Right atrium auricular region (tissue), 2 donors: ENCODE measurements at regions not wholly inside any gene's neighbourhood (a gene's known extent, or its start where the extent isn't known, plus 50 kb on each side); places are given as distances from the start of the nearest gene placed in this dataset.
A peak's percentile ranks its signal among the peaks of the same experiment; 100 is the strongest.

Source experiments
- DNase-seq: peaks from one replicate; pipeline ENCODE4 v3.0.0-alpha.2; 2019; ENCODE audit warnings: low spot score
- H3K27ac ChIP-seq, 2 donors: fragments of 200-600 bp; sonication (generic); 1 replicate in 1 of 2; 2 replicates in 1 of 2; pipeline ENCODE4 v1.5.1; 2016 to 2019
- H3K27me3 ChIP-seq, 2 donors: fragments of 200-600 bp; sonication (generic); one replicate each; pipeline versions ENCODE4 v1.5.1 to v1.6.0; 2017 to 2019
- H3K36me3 ChIP-seq: fragments of 200-600 bp; sonication (generic); one replicate; pipeline ENCODE4 v1.5.1; 2016
- H3K4me1 ChIP-seq, 2 donors: fragments of 200-600 bp; sonication (generic); one replicate each; pipeline versions ENCODE4 v1.5.1 to v1.6.0; 2017 to 2019
- H3K4me3 ChIP-seq, 2 donors: fragments of 200-600 bp; sonication (generic); 1 replicate in 1 of 2; 2 replicates in 1 of 2; pipeline ENCODE4 v1.5.1; 2017 to 2019; ENCODE audit warnings: mild to moderate bottlenecking in 1 of 2, moderate library complexity in 1 of 2
- H3K9me3 ChIP-seq, 2 donors: fragments of 200-600 bp; sonication (generic); one replicate each; pipeline ENCODE4 v1.5.1; 2019
- TF ChIP-seq, protein P1 (sequence below), 2 donors: fragments of 200-600 bp; sonication (generic); IDR thresholded peaks; one replicate each; pipeline ENCODE4 v1.5.1; 2019; ENCODE audit warnings: antibody characterized with exemption in 2 of 2

DNA sequence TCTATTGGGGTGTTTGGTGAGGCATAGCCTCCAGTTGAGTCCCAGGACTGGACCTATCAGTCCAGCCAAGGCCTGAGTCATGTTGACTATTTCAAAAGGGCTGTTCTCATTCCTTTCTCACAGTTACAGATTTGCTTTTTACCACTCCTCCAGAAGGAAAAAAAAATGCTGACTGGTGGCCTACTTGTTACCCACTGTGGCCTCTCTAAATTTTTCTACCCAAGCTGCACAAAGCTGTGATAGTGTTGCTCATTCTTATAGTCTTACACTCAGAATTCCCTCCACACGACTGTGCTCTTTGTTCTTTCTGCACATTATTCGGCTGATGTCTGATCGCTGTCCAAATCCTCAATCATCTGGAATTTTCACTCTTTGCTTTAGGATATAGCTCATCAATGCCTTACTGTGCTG, 1142.2 kb downstream of the IGSF11 start:
- no peak for DNase-seq
- Histone ChIP-seq H3K36me3 (no peaks in the 10 kb centered on the region), H3K4me3 (no peak overlapping the region), H3K27ac (no peak overlapping the region), H3K4me1 (no peaks in the 10 kb centered on the region), H3K27me3 (no peaks in the 10 kb centered on the region), H3K9me3 (peaks cover 0 to 10% of the 10 kb centered on the region in 2 donors)
- TF ChIP-seq, protein P1, sequence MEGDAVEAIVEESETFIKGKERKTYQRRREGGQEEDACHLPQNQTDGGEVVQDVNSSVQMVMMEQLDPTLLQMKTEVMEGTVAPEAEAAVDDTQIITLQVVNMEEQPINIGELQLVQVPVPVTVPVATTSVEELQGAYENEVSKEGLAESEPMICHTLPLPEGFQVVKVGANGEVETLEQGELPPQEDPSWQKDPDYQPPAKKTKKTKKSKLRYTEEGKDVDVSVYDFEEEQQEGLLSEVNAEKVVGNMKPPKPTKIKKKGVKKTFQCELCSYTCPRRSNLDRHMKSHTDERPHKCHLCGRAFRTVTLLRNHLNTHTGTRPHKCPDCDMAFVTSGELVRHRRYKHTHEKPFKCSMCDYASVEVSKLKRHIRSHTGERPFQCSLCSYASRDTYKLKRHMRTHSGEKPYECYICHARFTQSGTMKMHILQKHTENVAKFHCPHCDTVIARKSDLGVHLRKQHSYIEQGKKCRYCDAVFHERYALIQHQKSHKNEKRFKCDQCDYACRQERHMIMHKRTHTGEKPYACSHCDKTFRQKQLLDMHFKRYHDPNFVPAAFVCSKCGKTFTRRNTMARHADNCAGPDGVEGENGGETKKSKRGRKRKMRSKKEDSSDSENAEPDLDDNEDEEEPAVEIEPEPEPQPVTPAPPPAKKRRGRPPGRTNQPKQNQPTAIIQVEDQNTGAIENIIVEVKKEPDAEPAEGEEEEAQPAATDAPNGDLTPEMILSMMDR (IDR thresholded peaks at IDR 0.05), result no peak

DNA sequence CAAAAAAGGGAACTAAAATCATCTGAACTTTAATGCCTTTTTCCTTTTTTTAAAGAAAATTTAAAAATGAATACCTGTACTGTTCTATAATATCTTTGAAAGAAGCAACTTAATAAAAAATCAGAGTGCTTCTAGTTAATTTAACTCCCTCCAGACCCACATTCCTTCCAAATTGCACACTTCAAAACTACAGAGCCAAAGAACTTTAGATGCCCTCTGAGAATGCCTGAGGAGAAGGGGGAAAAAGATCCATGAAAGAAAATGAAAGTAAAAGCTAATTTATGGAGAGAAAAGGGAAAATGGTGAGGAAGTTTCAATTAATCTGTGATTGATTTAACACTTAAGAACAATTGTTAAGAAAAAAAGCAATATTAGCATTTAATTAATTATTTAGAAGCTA, 1141.6 kb downstream of the IGSF11 start:
- no peaks in the 10 kb centered on the region for H3K36me3 ChIP-seq
- no peak for DNase-seq
- H3K4me1 ChIP-seq, result no peaks in the 10 kb centered on the region
- peaks cover 0 to 16% of the 10 kb centered on the region in 2 donors for H3K9me3 ChIP-seq
- no peaks in the 10 kb centered on the region for H3K27me3 ChIP-seq
- H3K27ac ChIP-seq, result no peak overlapping the region
- no peak overlapping the region for H3K4me3 ChIP-seq
- TF ChIP-seq, protein P1 (IDR thresholded peaks at IDR 0.05), result no peak

DNA sequence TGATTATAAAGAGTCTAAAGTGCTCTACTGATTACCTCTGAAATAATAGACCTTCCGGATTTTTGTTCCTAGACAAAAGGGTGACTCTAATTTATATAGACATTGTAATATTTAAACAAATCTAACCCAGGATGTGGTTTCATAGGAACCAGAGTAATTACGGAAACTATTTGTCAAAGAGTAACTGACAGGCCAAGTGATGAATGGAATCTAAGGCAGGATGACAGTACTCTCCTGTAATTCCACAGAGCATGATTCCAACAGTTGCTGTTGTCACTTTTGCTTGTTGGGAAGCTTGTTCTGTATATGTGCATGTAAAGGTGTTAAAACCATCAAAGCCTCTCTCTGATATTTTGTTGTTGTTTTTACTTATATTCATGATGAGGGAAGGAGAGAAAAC, 1141.0 kb downstream of the IGSF11 start:
- H3K9me3 ChIP-seq, result peaks cover 0 to 18% of the 10 kb centered on the region in 2 donors

DNA sequence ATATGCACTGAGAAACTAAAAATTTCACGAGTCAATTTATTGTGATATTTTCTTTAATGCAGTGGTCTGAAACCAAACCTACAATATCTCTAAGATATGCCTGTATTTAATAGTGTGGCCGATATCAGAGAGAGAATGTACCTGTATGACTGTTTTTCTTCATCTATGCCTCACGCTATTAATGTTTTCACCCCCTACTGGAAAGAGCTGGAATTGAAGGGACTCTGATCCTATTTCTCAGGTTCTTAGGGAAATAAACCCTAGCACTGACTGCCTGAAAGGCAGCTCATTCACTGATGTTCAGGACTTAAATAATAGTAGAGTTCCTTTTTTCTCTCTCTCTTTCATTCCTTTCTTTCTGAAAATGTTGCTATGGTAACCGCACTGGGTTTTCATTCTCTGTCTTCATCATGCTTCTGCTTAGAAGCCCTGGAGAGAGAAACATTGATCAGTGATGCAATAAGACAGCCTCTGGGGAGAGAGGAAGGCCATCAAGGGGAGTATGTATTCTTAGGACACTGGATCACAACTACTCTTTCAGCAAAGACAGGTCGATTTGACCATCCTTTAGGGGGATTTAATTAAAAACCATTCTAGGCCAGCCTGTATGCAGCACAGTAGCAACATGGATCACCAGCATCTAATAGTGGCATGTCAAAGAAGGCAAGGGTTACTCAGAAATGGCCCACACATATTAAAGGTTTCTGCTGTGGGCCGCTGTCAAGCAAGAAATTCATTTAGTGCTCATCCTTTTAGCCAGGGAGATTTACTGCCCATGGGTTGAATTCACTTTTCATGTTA, 1135.7 kb downstream of the IGSF11 start:
- H3K27ac ChIP-seq, result no peak overlapping the region
- DNase-seq, result no peak
- no peak overlapping the region for H3K4me3 ChIP-seq
- TF ChIP-seq, protein P1 (IDR thresholded peaks at IDR 0.05), result peak in 1 of 2 donors; percentile 12
- no peaks in the 10 kb centered on the region for H3K36me3 ChIP-seq
- H3K4me1 ChIP-seq, result no peaks in the 10 kb centered on the region
- no peaks in the 10 kb centered on the region for H3K27me3 ChIP-seq
- peaks cover 0 to 18% of the 10 kb centered on the region in 2 donors for H3K9me3 ChIP-seq

More for the DNA sequence above, 1141.0 kb downstream of the IGSF11 start:
- no peak for DNase-seq
- TF ChIP-seq, protein P1 (IDR thresholded peaks at IDR 0.05), result no peak
- Histone ChIP-seq H3K4me1 (no peaks in the 10 kb centered on the region), H3K36me3 (no peaks in the 10 kb centered on the region), H3K27me3 (no peaks in the 10 kb centered on the region), H3K4me3 (no peak overlapping the region), H3K27ac (no peak overlapping the region)

DNA sequence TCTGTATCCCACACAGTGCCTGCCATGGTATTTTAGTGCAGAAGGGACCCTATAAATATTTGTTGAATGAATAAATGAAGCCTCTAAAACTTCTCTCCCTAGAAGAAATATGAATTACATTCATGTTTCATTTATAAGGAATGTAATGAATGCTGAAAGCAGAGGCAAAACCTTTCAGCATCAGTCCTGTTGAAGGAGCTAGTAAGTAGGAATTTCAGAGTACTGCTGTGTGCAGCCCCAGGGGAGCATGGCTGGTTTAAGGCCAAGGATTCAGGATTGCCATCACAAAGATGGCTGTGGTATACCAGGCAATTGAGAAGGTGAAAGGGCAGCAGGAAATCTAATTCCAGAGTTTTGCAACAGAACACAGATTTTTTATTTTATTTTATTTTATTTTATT, 1131.4 kb downstream of the IGSF11 start:
- Histone ChIP-seq H3K9me3 (peaks cover 0 to under 1% of the 10 kb centered on the region in 2 donors), H3K4me1 (no peaks in the 10 kb centered on the region), H3K4me3 (no peak overlapping the region), H3K27me3 (no peaks in the 10 kb centered on the region), H3K27ac (no peak overlapping the region), H3K36me3 (no peaks in the 10 kb centered on the region)
- TF ChIP-seq, protein P1 (IDR thresholded peaks at IDR 0.05), result no peak
- no peak for DNase-seq
